ENCODE measurements at regions not wholly inside any gene's neighbourhood (a gene's known extent, or its start where the extent isn't known, plus 50 kb on each side); places are given as distances from the start of the nearest gene placed in this dataset.

DNA sequence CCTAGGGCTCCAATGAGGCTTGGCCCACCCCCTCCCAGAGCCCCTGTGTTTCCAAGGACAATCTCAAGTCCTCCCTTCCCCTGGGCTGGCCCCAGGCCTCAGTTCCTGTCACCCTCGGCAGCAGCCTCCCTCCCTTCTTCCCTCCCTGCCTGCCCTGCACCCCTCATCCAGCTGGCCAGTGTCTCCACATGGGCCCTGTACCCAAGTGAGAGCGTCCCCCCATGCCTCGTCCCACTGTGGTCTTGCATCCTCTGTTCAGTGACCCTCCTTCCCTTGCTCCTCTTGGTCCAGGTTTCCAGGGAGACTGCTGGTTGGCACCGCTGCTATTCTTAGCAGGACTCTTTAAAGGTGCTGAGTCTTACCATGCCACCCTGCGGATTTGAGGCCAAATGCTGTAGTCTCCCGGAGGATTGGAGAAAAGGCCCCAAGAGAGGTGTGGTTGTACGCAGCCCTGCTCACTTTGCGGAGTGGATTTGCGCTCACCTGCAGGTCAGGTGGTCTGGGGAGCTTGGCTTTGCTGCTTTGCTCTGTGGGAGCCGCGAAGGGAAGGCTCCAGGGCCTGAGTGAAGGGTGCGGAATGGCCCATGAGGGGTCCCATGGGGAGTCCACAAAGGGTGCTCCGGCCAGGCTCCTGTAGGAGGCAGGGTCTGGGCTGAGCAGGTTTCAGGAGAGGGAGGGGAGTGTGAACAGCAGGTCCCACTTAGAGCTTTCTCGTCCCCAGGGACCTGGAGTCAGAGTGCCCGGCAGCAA, 519.2 kb downstream of the TCERG1L start:
- no peak for DNase-seq
- no peaks in the 10 kb centered on the region for H3K36me3 Mint-ChIP-seq
- no peak overlapping the region for H3K27ac Mint-ChIP-seq
- H3K9me3 Mint-ChIP-seq (ENCODE audit: low read depth): peaks cover 4% of the 10 kb centered on the region
- H3K4me1 Mint-ChIP-seq: no peaks in the 10 kb centered on the region
- H3K27me3 Mint-ChIP-seq: no peaks in the 10 kb centered on the region
- no peak overlapping the region for H3K4me3 Mint-ChIP-seq
- no peak for ATAC-seq
- CTCF ChIA-PET: no interaction called here

DNA sequence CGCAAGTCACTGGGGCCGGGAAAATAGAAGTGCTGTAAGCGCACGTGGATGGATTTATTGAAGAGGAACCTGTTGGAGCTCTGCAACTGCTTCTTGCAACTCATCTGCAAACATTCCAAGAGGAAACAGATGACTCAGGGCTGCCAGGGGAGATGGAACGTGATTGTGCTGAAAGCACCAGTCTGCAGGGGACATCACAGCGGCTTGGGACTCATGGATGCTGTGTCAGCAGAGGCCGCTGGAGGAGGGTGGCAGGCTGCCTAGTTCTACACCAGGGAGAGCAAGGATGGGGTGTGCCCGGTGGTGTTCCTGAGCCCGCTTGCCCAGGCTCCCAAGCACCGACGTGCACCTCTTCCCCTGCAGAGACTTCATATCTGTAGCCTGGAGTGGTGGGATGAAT, 515.7 kb downstream of the TCERG1L start:
- H3K9me3 Mint-ChIP-seq (ENCODE audit: low read depth): peaks cover 7% of the 10 kb centered on the region
- DNase-seq: no peak
- no peaks in the 10 kb centered on the region for H3K36me3 Mint-ChIP-seq
- no peak for ATAC-seq
- H3K27me3 Mint-ChIP-seq: no peaks in the 10 kb centered on the region
- CTCF ChIA-PET: no interaction called here
- H3K4me1 Mint-ChIP-seq: no peaks in the 10 kb centered on the region
- H3K27ac Mint-ChIP-seq: no peak overlapping the region
- H3K4me3 Mint-ChIP-seq: no peak overlapping the region

DNA sequence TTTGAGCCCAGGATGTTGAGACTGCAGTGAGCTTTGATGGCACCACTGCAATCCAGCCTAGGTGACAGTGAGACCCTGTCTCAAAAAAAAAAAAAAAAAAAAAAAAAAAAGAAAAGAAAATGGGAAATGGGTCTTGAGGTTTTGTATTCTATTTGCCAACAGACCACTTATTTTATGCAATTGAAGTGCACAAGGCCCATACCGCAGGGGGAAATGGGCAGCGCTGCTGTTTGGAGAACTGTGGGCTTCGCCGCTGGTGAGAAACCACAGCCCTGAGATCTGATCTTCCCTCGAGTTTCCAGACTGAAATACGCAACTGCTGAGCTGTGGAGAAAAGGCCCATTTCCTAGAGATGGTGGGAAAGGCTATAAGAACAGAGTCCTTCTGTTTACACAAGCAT, 512.0 kb downstream of the TCERG1L start:
- no peak for DNase-seq
- ATAC-seq: no peak
- H3K4me1 Mint-ChIP-seq: no peaks in the 10 kb centered on the region
- no peak overlapping the region for H3K4me3 Mint-ChIP-seq
- no peaks in the 10 kb centered on the region for H3K27me3 Mint-ChIP-seq
- CTCF ChIA-PET: no interaction called here
- peaks cover 2% of the 10 kb centered on the region for H3K9me3 Mint-ChIP-seq (ENCODE audit: low read depth)
- no peak overlapping the region for H3K27ac Mint-ChIP-seq
- H3K36me3 Mint-ChIP-seq: no peaks in the 10 kb centered on the region

DNA sequence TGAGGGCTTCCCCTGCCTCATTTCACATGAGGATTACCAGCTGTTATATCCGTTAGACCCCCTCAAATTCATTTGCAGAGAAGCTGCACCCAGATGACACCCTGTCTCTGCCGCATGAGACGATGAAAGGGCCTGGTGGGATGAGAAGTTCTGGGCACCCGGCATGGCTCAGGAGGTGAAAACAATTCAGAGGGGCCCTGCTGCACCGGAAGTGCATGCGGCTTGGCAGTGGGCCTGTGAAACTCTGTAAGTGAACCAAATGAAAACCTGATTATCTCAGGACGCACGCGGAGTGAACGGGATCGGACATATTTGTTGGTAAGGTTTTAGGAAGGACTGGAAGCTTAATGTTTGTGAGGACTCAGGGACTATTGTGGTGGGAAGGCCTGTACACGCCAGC, 511.2 kb downstream of the TCERG1L start:
- H3K9me3 Mint-ChIP-seq (ENCODE audit: low read depth): peaks cover 2% of the 10 kb centered on the region
- H3K36me3 Mint-ChIP-seq: no peaks in the 10 kb centered on the region
- no peak overlapping the region for H3K27ac Mint-ChIP-seq
- CTCF ChIA-PET: no interaction called here
- H3K27me3 Mint-ChIP-seq: no peaks in the 10 kb centered on the region
- no peaks in the 10 kb centered on the region for H3K4me1 Mint-ChIP-seq
- H3K4me3 Mint-ChIP-seq: no peak overlapping the region
- DNase-seq (no peak), ATAC-seq (no peak)

DNA sequence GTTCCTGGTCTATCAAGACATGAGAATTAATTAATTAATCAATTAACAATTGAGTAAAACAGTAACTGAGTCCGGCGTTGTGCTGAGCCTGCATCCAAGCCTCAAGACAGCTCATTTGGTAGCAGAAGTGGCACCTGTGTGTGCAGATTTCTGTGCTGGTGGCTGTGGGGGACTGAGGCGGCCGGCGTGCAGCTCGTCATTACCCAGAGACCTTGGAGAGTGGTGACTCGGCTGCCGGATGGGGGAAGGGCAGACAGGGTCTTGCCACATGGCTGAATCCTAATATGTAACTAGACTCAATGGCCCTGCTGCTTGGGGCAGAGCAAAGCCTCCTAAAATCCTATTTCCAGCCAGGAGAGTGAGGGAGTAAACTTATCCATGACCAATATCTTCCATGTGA, 510.2 kb downstream of the TCERG1L start:
- Mint-ChIP-seq H3K4me1 (no peaks in the 10 kb centered on the region), H3K4me3 (no peak overlapping the region), H3K9me3 (ENCODE audit: low read depth) (peaks cover 5% of the 10 kb centered on the region), H3K36me3 (no peaks in the 10 kb centered on the region), H3K27ac (no peak overlapping the region), H3K27me3 (no peaks in the 10 kb centered on the region)
- DNase-seq (no peak), ATAC-seq (no peak)
- CTCF ChIA-PET: no interaction called here

DNA sequence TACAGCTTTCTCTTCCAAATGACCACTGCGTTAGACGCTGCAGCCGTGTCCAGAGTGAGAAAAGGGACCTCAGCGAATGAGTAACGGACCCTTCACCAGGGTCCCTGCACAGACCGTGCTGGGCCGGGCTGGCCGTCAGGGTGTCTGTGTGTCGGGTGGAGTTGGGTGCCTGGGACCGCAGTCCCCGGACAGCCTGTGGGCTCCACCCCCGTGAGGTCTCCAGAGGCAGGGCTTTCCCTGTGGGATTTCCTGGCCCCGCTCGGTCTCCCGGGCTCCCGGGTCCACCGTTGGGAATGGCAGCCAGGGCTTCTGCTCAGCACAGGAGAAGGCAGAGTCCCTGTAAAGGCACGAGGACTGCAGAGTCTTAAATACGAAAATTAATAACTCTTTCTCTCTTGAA, 509.7 kb downstream of the TCERG1L start:
- peaks cover 5% of the 10 kb centered on the region for H3K9me3 Mint-ChIP-seq (ENCODE audit: low read depth)
- DNase-seq (no peak), ATAC-seq (no peak)
- no peak overlapping the region for H3K27ac Mint-ChIP-seq
- no peak overlapping the region for H3K4me3 Mint-ChIP-seq
- CTCF ChIA-PET: no interaction called here
- H3K27me3 Mint-ChIP-seq: no peaks in the 10 kb centered on the region
- H3K36me3 Mint-ChIP-seq: no peaks in the 10 kb centered on the region
- no peaks in the 10 kb centered on the region for H3K4me1 Mint-ChIP-seq

DNA sequence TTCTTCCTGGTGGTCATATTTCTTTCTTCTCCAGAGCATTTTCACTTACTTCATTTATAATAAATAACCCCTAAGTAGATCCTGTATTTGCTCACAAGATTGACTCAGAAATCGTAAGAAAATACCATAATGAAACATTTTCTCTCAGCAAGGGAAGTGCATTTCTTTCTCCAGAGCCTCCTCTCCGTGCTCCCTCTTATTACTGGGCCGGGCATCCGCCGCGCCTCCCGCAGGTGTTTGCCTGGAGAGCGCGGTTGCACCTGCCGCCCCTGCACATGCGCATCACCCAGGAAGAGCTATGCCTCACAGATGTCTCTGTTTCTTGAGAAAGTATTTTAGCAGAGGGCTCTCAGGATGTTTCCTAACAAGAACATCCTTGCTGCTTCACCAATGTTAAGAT, 509.2 kb downstream of the TCERG1L start:
- no peak for DNase-seq
- Mint-ChIP-seq H3K27me3 (no peaks in the 10 kb centered on the region), H3K4me3 (no peak overlapping the region), H3K36me3 (no peaks in the 10 kb centered on the region), H3K9me3 (ENCODE audit: low read depth) (peaks cover 5% of the 10 kb centered on the region), H3K27ac (no peak overlapping the region), H3K4me1 (no peaks in the 10 kb centered on the region)
- CTCF ChIA-PET: no interaction called here
- ATAC-seq: no peak

DNA sequence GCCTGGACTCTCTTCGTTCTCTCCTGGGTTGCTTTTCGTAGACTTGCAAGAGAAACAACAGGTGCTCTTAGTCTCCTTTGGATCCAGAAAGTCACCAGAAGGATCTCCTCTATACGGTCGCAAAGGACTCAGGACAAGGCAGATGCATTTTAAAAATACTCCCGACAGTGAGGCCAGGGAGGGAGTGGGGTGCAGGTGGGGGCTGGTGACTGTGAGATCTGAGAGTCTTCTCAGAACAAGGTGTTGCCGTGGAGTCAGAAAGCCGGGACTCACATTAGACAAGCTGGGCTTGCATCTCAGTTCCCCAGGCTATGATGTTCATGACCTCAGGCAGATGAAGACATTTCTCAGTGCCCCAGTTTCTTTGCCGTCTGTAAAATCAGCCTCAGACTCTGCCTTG, 507.2 kb downstream of the TCERG1L start:
- DNase-seq (no peak), ATAC-seq (no peak)
- Mint-ChIP-seq H3K27me3 (no peaks in the 10 kb centered on the region), H3K27ac (no peak overlapping the region), H3K4me1 (no peaks in the 10 kb centered on the region), H3K36me3 (no peaks in the 10 kb centered on the region), H3K9me3 (ENCODE audit: low read depth) (peaks cover 5% of the 10 kb centered on the region), H3K4me3 (no peak overlapping the region)
- CTCF ChIA-PET: no interaction called here

DNA sequence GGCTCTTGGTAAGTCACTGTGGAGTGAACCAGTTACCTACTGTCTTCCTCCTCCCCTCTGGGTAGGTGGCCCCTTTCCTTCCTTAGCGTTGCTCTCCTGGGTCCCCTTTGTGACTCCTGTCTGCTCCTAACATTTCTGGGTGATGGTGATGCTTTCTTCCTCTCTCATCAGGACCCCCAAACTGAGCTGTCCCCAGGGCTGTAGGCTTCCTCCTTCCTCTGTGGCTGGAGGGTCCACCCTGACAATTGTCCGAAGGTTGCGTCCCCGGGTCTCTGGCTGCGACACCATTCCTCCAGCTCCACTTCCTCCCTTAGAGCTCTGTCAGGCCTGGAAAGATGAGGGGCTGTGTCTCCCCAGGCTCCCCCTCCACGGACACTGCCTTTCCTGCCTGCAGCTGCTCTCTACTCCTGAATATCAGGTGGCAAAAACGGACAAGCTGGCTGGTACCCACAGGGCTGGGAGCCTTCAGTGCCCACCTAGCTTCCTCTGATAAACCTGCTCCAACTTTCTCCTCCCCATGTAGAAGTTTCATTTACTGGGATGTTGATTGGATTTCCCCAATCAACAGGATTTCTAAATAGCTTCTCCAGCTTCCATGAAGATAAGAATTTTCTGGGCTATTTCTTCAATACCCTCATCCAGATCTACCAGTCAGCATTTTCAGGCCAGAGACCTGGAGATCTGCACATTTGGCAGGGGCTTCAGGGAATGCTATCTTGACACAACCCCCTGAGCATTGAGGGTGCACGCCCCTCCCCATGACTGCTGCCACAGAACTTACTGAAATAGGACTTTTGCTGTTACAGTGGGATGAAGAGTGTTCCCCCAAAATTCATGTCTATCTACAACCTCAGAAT, 506.5 kb downstream of the TCERG1L start:
- no peak for ATAC-seq
- H3K4me1 Mint-ChIP-seq: no peaks in the 10 kb centered on the region
- no peak overlapping the region for H3K4me3 Mint-ChIP-seq
- H3K9me3 Mint-ChIP-seq (ENCODE audit: low read depth): peaks cover 3% of the 10 kb centered on the region
- no peaks in the 10 kb centered on the region for H3K27me3 Mint-ChIP-seq
- DNase-seq: peak; percentile 5
- CTCF ChIA-PET: no interaction called here
- no peak overlapping the region for H3K27ac Mint-ChIP-seq
- no peaks in the 10 kb centered on the region for H3K36me3 Mint-ChIP-seq

DNA sequence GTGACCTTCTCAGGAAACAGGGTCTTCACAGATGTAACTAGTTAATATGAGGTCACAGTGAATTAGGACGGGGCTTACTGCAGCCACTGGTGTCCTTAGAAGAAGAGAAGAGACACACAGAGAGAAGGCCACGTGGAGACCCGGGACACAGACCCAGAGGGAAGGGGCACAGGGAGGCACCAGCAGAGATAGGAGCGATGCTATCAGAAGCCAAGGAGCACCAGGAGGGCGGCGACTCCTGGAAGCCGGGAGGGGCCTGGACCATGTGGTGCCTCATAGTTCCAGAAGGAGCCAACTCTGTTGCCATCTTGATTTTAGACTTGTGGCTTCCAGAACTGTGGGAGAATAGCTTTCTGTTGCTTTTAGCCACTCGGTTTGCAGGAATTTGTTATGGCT, 505.9 kb downstream of the TCERG1L start:
- H3K36me3 Mint-ChIP-seq: no peaks in the 10 kb centered on the region

DNA sequence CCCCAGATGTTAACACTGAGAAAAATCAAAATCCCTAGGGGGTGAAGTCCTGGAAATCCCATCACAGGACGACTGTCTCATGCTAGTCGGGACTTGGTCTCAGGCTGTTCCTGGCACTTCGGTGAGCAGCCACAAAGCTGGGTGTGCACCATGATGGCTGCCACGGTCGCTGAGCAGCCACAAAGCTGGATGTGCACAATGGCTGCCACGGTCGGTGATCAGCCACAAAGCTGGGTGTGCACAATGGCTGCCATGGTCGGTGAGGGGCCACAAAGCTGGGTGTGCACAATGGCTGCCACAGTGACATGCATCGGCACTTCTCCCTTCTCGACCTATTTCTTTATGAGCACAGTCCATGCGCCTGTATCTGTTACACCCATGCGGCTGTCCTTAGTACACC, 505.1 kb downstream of the TCERG1L start:
- Mint-ChIP-seq H3K9me3 (ENCODE audit: low read depth) (peaks cover 3% of the 10 kb centered on the region), H3K27me3 (no peaks in the 10 kb centered on the region), H3K27ac (no peak overlapping the region), H3K4me1 (no peaks in the 10 kb centered on the region), H3K36me3 (no peaks in the 10 kb centered on the region), H3K4me3 (no peak overlapping the region)
- CTCF ChIA-PET: no interaction called here
- ATAC-seq (no peak), DNase-seq (peak; percentile 30)

More for the DNA sequence above, 505.9 kb downstream of the TCERG1L start:
- CTCF ChIA-PET: no interaction called here
- ATAC-seq (no peak), DNase-seq (peak; percentile 16)
- no peaks in the 10 kb centered on the region for H3K4me1 Mint-ChIP-seq
- H3K27me3 Mint-ChIP-seq: no peaks in the 10 kb centered on the region
- no peak overlapping the region for H3K27ac Mint-ChIP-seq
- H3K9me3 Mint-ChIP-seq (ENCODE audit: low read depth): peaks cover 3% of the 10 kb centered on the region
- no peak overlapping the region for H3K4me3 Mint-ChIP-seq

DNA sequence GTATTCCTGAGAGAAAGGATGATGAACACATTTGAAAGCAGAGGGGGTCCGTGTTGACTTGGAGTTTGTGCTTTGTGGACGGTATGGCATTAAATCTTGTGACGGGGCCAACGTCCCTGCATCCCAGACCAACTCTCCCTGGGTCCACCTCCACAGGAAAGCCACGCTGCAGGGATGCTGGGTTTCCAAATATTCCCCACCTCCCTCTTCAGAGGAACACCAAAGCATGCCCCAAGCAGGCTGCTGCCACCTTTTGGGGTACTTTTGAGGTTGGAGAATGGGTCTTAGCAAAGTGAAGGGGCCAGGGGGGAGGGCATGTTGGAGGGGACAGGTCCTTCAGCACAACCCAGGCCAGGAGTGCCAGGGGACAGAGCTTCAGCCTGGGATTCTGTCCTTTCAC, 504.4 kb downstream of the TCERG1L start:
- Mint-ChIP-seq H3K9me3 (ENCODE audit: low read depth) (peaks cover 3% of the 10 kb centered on the region), H3K27me3 (no peaks in the 10 kb centered on the region), H3K4me3 (no peak overlapping the region), H3K36me3 (no peaks in the 10 kb centered on the region), H3K4me1 (no peaks in the 10 kb centered on the region), H3K27ac (no peak overlapping the region)
- CTCF ChIA-PET: no interaction called here
- no peak for ATAC-seq
- peak; percentile 14 for DNase-seq

DNA sequence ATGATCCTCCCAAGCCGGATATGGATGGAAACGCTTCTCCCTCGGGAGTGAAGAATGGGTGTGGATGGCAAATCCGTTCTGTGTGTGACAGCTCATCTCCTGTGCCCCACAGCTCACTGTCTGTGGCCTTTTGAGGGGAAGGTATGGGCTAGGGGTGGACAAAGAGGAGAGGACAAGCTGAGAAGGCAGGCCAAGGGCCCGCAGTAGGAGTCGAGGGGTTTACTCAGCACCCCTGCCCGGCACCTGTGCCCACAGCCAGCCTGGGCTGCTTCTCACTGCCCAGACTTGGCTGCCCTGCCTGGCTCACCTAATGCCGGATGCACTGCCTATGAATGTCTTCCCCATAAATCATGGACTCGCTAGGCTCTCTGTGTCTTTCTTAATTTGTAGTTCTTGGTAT, 503.8 kb downstream of the TCERG1L start:
- H3K4me3 Mint-ChIP-seq: no peak overlapping the region
- H3K27ac Mint-ChIP-seq: no peak overlapping the region
- H3K4me1 Mint-ChIP-seq: no peaks in the 10 kb centered on the region
- H3K36me3 Mint-ChIP-seq: no peaks in the 10 kb centered on the region
- no peaks in the 10 kb centered on the region for H3K27me3 Mint-ChIP-seq
- DNase-seq (no peak), ATAC-seq (no peak)
- CTCF ChIA-PET: no interaction called here
- H3K9me3 Mint-ChIP-seq (ENCODE audit: low read depth): peaks cover 3% of the 10 kb centered on the region

DNA sequence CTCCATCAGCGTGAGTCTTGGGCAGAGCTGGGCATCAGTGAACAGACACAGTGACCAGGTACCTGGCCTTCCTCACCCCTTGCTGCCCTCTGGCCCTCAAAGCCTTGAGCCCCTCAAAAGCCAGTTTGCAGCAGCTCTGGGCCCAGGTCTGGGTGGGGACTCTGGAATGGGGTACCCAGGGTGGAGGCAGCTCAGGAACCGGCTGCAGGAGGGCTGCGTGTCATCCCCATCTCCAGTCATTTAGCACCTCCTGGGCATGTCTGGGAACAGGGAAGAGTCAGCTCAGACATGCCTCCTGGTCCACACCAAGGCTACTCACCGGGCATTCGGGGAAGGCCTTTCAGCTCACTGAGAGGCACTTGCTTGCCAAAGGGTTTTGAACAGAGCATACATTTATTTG, 503.3 kb downstream of the TCERG1L start:
- CTCF ChIA-PET: no interaction called here
- Mint-ChIP-seq H3K36me3 (no peaks in the 10 kb centered on the region), H3K4me3 (no peak overlapping the region), H3K4me1 (no peaks in the 10 kb centered on the region), H3K9me3 (ENCODE audit: low read depth) (peaks cover 3% of the 10 kb centered on the region), H3K27ac (no peak overlapping the region), H3K27me3 (no peaks in the 10 kb centered on the region)
- no peak for ATAC-seq
- DNase-seq: no peak

All from activated CD8-positive, alpha-beta memory T cell treated with anti-CD3 and anti-CD28 coated beads, Interleukin-2, amount 10 ng/mL, durations not matched to agents 7 days and 5 days (primary cell).